OCI-M1 (cell line): ENCODE measurements at regions not wholly inside any gene's neighbourhood (a gene's known extent, or its start where the extent isn't known, plus 50 kb on each side); places are given as distances from the start of the nearest gene placed in this dataset.

ENCODE experiments used
- DNase-seq: peaks from one replicate; lab custom pipeline; 2025; lab: John Stamatoyannopoulos, UW

DNA sequence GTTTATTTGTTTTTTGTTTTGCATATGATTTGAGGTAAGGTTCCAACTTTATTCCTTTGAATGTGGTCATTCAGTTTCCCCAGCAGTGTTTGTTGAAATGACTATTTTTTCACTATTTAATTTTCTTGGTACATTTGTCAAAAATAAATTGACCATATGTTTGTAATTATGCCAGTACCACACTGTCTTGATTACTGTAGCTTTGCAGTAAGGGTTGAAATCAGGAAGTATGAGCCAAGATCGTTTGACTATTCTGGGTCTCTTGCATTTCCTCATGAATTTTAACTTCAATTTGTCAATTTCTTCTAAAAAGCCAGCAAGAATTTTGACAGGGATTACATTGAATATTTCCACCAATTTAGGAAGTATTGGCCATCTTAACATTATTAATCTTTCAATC, 199.3 kb upstream of the PPFIA2 start:
- DNase-seq, result peak; percentile 54

DNA sequence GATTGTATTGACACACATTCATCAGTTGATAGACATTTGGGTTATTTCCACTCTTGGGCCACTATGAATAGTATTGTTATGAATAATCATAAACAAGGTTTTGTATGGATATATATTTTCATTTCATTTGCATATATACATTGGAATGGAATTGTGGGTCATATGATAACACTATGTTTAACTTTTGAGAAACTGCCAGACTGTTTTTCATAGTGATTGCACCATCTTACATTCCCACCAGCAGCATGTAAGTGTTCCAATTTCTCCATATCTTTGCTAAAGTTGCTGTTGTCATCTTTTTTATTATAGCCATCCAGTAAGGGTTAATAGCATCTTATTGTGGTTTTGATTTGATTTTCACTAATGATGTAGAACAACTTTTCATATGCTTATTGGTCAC, 198.5 kb upstream of the PPFIA2 start:
- DNase-seq, result peak; percentile 33

DNA sequence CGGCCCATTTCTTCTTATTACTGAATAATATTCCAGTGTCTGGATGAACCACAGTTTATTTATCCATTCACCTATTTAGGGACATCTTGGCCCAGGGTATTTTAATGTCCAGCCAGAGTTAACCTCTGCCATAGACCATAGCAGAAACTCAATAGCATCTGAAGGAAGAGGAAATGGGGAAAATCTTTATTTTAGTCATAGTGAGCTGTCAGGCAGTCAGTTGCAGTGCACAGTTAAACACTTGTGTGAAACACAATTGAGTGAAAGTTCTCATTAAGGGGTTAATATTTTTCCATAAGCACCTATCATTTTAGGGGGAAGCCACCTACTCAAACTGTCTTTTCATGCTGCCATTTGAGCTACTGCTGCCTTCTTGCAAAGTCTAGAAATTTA, 197.3 kb upstream of the PPFIA2 start:
- no peak for DNase-seq

DNA sequence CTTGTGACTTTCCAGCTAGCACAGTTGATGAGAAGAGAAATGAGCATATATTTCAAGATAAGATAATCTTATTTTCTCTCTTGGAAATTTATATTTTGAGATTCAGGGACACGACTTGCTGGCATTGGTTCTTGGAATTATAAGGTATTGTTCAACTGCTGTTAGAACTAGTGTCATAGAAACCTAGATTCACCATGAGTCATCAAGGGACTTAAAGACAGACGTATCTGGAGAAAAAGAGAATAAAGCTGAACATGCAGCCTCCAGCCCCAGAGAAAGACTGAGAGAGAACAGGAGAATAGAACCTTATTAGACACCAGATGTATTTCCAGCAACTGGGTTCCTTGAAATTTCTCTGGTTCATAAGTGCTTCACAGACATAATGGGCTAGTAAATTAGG, 194.4 kb upstream of the PPFIA2 start:
- DNase-seq, result peak; percentile 31

DNA sequence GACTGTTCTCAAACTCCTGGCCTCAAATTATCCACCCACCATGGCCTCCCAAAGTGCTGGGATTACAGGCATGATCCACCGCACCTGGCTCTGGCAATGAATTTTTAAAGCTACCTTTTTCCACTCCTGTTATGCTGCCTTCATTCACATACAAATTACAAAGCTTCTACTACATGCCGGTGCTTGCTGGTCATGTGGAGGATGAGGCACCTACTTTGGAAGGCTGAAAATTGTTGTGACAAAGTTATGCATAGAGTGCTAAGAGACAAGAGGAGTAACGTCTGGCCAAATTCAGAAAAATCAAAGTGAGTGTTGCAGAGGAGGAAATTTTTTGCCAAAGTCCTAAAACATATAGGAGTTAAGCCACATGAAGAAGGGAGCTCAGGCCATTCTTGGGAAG, 191.7 kb upstream of the PPFIA2 start:
- DNase-seq, result no peak

DNA sequence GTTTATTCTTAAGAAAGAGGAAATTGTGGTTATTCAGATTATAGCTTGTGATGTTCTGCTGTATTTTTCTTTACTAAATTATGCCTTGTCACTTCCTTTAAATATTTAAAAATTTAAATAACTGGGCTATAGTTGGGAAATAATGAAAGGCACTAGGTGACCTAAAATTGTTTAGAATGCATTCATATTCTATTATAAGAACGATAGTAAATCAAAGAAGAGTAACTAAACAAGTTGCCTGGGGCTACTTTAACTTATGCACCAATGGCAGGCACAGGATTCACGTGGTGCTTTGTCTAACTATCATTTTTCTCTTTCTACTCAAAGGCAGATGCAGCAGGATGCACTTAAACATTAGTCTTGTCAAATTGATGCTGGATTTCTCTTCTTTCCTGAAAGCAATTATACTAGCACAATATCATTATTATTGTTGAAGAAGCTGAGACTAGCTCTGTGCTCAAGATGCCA, 190.7 kb upstream of the PPFIA2 start:
- peak; percentile 69 for DNase-seq

DNA sequence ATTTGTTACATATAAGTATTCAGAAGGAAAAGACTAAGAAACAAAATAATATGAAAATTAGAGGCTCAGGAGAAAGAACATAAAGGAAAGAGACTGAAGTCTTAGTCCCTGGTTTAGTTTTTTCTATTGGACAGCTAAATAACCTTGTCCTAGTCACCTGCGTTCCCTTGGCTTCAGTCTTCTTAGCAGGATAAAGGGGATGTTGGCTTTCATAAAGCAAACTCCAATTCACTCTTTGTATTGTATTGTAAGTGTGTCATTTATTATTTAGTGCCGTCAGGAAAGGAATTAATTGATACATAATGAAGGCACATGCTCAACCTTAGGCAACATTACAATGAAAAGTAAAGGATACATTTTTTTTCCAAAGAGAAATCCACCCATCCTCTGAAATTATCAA, 190.3 kb upstream of the PPFIA2 start:
- DNase-seq, result no peak

DNA sequence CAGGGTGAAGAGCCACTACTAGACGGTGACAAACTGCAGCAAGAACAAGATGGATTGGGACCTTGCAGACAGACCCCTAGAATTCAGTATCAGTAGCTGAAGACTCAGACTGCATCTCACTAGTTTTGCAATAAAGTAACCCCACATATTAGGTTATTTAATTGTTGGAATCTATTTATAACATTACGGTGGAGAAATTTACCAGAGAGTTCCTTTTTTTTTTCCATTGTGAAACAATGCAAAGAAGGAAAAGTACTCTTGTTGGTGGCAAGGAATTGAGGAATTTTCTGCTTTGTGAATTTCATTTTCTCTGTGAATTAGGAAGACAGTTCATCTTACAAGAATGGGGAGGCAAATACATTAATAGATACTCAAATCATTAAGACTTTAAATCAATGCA, 185.7 kb upstream of the PPFIA2 start:
- no peak for DNase-seq

DNA sequence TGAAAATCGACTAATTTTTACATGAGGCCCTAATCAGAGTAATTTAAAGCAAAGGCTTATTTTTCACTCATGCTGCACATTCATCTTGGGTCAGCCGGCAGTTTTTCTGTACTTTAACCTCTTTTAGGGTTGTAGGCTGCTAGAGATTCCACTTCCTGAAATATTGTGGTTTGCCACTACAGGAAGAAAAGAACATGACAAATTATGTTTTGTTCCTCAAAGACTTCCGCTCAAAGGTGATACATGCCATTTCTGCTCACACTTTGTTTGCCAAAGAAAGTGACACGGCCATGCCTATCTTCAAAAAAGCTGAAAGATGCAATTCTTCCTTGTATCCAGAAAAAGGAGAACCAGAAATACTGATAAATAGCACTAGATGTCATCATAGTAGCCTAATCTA, 183.4 kb upstream of the PPFIA2 start:
- peak; percentile 72 for DNase-seq

DNA sequence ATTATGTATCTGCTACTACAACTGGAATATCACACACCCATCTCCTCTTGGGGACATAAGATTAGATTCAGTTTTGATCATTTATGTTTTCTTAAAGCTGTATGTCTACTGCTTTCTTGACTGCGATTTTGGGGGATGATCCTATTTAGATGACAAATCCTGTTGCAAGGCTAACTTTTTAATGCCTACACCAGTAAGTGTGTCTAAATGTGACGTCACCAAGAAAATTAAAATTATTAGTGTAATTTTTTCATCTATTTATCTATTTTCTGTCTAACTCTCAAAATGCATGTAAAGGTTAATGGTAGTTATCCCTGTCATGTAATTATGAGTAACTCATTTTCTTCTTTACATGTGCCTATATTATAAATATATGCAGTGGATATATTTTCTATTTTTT, 170.9 kb upstream of the PPFIA2 start:
- no peak for DNase-seq

DNA sequence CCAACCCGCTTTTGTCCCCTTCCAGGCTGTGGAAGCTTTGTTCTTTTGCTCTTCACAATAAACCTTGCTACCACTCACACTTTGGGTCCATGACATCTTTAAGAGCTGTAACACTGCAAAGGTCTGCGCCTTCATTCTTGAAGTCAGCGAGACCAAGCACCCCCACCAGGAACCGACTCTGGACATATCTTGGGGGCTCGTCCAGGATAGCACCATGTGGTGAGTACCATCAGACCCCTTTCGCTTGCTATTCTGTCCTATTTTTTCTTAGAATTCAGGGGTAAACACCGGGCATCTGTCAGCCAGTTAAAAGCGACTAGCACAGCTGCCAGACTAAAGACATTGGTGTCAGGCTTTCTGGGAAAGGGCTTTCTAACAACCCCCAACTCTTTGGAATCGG, 137.6 kb upstream of the PPFIA2 start:
- DNase-seq, result no peak

DNA sequence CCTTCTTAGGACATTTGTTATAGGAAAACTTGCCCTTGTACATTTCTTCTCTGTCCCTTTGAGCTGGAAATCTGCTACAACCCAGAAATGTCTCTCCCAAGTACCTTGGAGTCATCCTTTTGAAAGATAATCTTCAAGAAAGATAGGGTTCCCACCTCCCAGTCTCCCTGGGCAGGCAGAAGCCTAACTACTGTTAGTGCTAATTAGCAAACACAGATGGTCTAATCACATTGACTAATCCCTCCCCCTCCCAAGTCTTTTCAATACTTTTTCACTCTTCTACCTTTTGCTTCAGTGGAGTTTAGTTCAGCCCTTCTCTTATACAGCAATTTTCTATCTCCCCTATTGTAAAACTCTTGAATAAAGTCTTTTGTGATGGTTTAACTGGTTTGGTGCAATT, 129.8 kb upstream of the PPFIA2 start:
- DNase-seq, result no peak

DNA sequence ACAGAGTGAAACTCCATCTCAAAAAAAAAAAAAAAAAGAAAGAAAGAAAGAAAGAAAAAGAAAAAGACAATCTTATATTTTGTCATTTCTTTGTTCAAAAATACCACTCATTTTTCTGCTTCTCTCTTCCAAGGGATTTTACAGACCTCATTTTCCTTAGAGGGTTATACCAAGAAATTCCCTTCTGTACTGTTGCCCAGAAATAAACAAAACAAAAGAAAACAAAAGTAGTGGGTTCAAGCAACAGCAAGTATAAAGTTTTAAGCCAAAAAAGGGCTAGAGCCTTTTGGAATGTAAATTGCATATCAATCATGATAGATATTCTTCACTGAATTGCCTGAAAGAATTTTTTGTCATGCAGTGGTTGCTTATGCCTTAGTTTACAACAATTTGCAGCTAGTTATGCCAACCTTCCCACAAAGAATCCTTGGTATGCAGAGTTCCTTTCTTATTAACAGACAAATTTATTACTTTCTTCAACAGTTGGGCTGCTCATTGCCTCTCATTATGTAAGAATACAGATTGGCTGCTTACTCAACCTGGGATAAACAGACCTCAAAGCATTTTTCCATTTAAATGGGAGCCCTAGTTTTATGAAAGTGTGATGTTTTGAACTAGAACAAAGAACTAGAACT, 129.1 kb upstream of the PPFIA2 start:
- no peak for DNase-seq

DNA sequence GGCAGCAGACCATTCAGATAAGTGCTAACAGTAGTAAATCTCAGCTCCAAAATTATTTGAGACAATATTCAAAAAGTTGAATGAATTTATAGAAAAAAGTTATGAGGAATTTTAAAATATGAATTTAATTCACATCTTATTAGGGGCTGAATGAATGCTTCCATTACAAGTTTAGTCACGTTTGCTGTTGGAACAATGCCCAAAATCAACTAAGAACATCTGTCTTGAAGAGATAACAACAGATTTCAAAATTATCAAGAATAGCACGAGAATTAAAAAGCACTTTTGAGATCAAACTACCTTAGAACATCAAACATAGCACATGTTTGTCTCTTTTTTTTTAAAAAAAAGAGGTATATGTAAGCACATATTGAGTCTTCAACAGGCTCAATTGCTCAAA, 115.4 kb upstream of the PPFIA2 start:
- peak; percentile 30 for DNase-seq

DNA sequence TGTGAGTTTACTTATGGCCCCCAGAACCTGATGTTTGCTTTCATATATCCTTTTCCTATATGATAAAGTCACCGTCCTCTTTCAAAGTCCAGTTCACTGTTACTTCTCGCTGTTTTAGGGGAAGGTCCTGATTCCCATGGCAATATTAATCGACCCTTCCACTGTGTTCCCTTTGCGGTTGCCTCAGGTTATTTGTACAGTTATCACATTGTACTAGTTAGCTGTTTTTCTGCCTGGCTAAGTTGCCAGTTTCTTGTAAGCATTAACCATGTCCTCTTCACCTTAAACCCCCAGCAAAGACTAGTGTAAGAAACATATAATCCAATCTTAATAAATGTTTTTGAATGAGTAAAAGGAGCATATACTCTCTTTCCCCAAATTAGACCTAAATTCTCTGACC, 115.0 kb upstream of the PPFIA2 start:
- no peak for DNase-seq

DNA sequence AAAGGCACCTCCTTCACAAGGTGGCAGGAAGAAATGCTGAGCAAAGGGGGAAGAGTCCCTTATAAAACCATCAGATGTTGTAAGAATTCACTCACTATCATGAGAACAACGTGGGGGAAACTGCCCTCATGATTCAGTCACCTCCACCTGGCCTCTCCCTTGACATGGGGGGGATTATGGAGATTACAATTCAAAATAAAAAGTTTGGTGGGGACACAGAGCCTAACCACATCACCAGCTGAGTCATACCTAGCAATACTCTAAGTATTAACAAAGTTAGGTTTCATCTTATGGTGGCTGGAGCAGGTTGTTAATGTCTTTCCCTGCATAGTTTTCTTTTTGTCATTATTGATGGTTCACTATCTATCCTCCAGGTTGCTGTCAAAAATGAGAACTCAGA, 113.2 kb upstream of the PPFIA2 start:
- no peak for DNase-seq

DNA sequence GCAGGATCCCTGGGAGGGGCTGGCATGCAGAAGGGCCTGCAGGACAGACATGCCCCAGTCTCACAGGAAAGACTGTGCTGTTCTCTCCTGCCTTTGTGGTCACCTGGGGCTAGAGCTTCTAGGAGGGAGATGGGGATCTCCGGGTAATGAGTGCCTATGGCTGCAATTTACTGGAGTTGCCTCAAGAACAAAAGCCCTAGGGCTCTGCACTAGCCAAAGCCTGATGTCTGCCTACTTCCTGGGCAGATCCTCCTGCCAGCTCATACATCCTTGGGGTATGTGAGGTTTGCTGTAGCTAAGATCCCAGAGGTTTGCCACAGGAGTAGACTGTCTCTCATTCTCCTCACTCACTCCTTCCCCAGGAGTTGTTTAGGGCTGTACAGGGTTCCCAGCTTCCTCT, 106.9 kb upstream of the PPFIA2 start:
- no peak for DNase-seq

DNA sequence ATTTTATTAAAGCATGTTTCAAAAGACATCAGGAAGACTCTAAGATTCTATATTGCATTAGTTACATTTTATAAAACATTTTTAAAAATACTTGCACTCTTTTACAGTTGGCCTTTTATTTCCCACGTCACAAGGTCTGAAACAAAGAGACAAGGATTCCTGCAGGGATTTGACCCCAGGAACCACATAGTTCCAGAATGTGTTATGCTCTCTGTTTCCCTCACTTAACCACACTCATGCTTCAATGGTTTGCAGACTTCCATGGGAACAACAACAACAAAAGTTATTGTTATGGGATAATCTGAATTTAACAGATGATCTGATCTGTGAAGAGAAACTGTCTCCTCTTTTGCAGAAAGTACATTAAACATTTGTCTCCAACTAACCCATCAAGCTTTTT, 104.3 kb upstream of the PPFIA2 start:
- DNase-seq, result no peak

DNA sequence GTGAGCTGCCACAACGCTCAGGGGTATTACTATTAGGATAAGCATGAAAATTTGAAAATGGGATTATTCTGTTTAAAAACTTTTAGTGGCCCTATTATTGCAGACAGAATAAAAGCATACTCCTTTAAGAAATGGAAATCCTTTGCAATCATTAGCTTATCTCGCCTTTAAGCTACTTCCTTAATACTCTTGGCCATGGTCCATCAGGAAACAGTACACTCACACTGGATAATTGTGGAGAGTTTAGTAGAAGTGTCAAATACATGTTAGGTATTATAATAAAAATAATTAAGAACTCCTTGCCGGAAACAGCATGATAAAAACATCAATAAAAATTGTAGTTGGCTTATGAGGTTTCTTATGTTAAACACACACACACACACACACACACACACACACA, 100.4 kb upstream of the PPFIA2 start:
- peak; percentile 9 for DNase-seq

DNA sequence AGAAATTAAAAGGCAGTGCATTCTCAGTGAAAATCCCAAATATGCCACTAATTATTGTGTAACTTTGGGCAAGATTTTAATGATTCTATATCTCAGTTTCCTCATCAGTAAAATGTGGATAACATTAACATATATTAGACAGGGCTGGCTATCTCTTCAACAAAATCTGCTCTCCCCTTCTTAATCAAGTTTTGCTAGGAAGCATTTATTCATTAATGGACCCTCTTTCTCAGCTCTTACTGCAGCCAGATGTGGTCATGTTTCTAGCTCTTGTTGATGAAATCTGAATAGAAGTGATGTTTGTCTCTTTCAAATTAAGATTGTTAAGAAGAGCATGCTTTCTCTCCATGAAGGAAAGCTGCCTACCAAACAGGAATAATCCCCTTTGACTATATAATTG, 84.4 kb upstream of the PPFIA2 start:
- DNase-seq, result no peak

DNA sequence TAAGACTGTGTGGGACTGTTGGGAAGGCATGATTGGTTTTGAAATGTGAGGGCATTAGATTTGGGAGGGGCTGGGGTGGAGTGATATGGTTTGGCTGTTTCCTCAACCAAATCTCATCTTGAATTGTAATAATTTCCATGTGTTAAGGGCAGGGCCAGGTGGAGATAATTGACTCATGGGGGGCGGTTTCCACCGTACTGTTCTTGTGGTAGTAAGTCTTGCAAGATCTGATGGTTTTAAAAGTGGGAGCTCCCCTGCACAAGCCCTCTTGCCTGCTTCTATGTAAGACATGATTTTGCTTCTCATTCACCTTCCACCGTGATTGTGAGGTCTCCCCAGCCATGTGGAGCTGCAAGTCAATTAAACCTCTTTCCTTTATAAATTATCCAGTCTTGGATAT, 76.6 kb upstream of the PPFIA2 start:
- peak; percentile 4 for DNase-seq

DNA sequence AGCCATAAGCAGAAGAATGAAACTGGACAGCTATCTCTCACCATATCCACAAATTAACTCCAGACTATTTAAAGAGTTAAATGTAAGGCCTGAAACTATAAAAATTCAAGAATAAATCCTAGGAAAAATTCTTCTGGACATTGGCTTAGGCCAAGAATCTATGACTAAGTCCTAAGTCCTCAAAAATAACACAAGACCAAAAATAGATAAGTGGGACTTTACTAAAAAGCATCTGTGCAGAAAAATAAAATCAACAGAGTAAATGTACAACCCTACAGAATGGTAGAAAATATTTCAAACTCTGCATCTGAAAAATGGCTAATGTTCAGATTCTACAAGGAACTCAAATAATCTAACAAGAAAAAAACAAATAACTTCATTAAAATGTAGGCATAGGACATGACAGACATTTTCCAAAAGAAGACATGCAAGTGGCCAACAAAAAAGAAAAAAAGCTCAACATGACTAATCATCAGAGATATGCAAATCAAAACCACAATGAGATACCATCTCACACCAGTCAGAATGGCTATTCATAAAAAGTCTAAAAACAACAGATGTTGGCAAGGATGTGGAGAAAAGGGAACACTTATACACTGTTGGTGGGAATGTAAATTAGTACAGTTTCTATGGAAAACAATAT, 61.0 kb upstream of the PPFIA2 start:
- no peak for DNase-seq

DNA sequence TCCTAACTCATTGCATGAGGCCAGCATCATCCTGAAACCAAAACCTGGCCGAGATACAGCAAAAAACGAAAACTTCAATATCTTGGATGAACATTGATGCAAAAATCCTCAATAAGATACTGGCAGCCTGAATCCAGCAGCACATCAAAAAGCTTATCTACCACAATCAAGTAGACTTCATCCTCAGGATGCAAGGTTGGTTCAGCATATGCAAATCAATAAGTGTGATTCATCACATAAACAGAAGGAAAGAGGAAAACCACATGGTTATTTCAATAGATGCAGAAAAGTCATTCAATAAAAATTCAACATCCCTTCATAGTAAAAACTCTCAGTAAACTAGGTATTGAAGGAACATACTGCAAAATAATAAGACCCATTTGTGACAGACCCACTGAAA, 56.5 kb upstream of the PPFIA2 start:
- DNase-seq, result no peak

DNA sequence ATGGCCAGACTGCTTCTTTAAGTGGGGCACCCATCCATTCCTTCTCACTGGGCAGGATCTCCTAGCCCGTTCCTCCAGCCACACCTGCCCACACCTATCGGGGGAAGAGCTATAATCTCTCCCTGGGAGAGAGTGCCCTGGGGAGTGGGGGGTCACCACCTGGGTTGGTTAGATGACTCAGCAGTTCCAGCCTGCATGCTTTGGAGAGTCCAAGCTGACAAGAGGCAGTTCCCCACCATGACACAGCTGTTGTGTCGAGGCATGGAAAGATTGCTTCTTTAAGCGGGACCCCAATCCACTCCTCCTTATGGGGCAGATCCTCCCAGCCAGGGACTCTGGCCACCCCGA, 52.6 kb upstream of the PPFIA2 start:
- no peak for DNase-seq
